Sigmoid colon (tissue), 4 donors: ENCODE measurements at regions not wholly inside any gene's neighbourhood (a gene's known extent, or its start where the extent isn't known, plus 50 kb on each side); places are given as distances from the start of the nearest gene placed in this dataset.

Experiments
- CTCF ChIP-seq, 4 experiments: fragments of 450-650 bp in 3 of 4; fragments of 200-600 bp in 1 of 4; IDR thresholded peaks; one replicate each; pipeline ENCODE4 v1.5.1; 2016 to 2019; ENCODE audit warnings: antibody characterized with exemption in 4 of 4, mild to moderate bottlenecking in 3 of 4, moderate library complexity in 2 of 4
- EP300 ChIP-seq, 4 donors: sonication (generic); formaldehyde crosslinking; IDR thresholded peaks; one replicate each; pipeline ENCODE4 v1.6.1; 2017; ENCODE audit warnings: antibody characterized with exemption in 4 of 4
- POLR2A ChIP-seq, 2 donors: fragments of 450-650 bp; IDR thresholded peaks; one replicate each; pipeline ENCODE4 v1.6.1; 2016; ENCODE audit warnings: antibody characterized with exemption in 2 of 2, mild to moderate bottlenecking in 2 of 2, moderate library complexity in 2 of 2
- POLR2AphosphoS5 ChIP-seq, 4 donors: sonication (generic); formaldehyde crosslinking; IDR thresholded peaks; one replicate each; pipeline ENCODE4 v1.6.1; 2017; ENCODE audit warnings: antibody characterized with exemption in 4 of 4

- TF ChIP-seq CTCF (IDR thresholded peaks at IDR 0.05) (no peak), POLR2A (IDR thresholded peaks at IDR 0.05) (no peak), EP300 (IDR thresholded peaks at IDR 0.05) (no peak), POLR2AphosphoS5 (IDR thresholded peaks at IDR 0.05) (no peak)
Measured at GRCh38 chr10:133003188-133003587, 60.8 kb upstream of the CFAP46 start.
